ENCODE measurements at regions not wholly inside any gene's neighbourhood (a gene's known extent, or its start where the extent isn't known, plus 50 kb on each side); places are given as distances from the start of the nearest gene placed in this dataset.

DNA sequence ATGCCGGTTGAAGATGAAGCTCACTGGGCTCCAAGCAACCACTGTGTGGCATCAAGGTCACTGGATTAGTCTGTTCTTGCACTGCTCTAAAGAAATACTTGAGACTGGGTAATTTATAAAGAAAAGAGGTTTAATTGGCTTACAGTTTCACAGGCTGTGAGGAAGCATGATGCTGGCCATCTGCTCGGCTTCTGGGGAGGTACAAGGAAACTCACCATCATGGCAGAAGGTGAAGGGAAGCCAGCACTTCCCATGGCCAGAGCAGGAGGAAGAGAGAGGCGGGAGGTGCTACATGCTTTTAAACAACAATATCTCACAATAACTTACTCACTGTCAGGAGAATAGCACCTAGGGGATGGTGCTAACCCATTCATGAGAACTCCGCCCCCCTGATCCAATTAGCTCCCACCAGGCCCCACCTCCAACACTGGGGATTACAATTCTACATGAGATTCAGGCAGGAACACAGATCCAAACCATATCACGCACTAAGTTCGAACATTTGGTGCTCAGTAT is 109.7 kb upstream of the MGAT5 start:
- no peak for TF ChIP-seq ZNF331 (CRISPR knock-in tag; IDR thresholded peaks at IDR 0.05; ENCODE audit: low read depth)
- TF ChIP-seq, protein P1, sequence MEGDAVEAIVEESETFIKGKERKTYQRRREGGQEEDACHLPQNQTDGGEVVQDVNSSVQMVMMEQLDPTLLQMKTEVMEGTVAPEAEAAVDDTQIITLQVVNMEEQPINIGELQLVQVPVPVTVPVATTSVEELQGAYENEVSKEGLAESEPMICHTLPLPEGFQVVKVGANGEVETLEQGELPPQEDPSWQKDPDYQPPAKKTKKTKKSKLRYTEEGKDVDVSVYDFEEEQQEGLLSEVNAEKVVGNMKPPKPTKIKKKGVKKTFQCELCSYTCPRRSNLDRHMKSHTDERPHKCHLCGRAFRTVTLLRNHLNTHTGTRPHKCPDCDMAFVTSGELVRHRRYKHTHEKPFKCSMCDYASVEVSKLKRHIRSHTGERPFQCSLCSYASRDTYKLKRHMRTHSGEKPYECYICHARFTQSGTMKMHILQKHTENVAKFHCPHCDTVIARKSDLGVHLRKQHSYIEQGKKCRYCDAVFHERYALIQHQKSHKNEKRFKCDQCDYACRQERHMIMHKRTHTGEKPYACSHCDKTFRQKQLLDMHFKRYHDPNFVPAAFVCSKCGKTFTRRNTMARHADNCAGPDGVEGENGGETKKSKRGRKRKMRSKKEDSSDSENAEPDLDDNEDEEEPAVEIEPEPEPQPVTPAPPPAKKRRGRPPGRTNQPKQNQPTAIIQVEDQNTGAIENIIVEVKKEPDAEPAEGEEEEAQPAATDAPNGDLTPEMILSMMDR (conservative IDR thresholded peaks at IDR 0.05; ENCODE audit: low read depth in 2 of 2): no peak
- TF ChIP-seq, protein P2, sequence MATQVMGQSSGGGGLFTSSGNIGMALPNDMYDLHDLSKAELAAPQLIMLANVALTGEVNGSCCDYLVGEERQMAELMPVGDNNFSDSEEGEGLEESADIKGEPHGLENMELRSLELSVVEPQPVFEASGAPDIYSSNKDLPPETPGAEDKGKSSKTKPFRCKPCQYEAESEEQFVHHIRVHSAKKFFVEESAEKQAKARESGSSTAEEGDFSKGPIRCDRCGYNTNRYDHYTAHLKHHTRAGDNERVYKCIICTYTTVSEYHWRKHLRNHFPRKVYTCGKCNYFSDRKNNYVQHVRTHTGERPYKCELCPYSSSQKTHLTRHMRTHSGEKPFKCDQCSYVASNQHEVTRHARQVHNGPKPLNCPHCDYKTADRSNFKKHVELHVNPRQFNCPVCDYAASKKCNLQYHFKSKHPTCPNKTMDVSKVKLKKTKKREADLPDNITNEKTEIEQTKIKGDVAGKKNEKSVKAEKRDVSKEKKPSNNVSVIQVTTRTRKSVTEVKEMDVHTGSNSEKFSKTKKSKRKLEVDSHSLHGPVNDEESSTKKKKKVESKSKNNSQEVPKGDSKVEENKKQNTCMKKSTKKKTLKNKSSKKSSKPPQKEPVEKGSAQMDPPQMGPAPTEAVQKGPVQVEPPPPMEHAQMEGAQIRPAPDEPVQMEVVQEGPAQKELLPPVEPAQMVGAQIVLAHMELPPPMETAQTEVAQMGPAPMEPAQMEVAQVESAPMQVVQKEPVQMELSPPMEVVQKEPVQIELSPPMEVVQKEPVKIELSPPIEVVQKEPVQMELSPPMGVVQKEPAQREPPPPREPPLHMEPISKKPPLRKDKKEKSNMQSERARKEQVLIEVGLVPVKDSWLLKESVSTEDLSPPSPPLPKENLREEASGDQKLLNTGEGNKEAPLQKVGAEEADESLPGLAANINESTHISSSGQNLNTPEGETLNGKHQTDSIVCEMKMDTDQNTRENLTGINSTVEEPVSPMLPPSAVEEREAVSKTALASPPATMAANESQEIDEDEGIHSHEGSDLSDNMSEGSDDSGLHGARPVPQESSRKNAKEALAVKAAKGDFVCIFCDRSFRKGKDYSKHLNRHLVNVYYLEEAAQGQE (IDR thresholded peaks at IDR 0.05; ENCODE audit: unreplicated experiment): no peak
- no peak for TF ChIP-seq EZH2 (IDR thresholded peaks at IDR 0.05; ENCODE audit: low read depth, unreplicated experiment)
- TF ChIP-seq POLR2AphosphoS5 (IDR thresholded peaks at IDR 0.05; ENCODE audit: low read depth): no peak

Measured in GM23338 (cell line).